GM06990 (cell line): ENCODE measurements at regions not wholly inside any gene's neighbourhood (a gene's known extent, or its start where the extent isn't known, plus 50 kb on each side); places are given as distances from the start of the nearest gene placed in this dataset.

Source experiments
- DNase-seq: peaks from one replicate; pipeline ENCODE4 v3.0.0-alpha.2; 2011; ENCODE audit not compliant: insufficient read length; ENCODE audit errors: extremely low read depth
- H3K27me3 ChIP-seq: replicated peaks from 2 replicates; pipeline ENCODE4 v1.6.0; 2011; ENCODE audit warnings: low read length; ENCODE audit not compliant: control insufficient read depth, insufficient read depth
- H3K36me3 ChIP-seq: 2 replicates; pipeline ENCODE4 v1.5.1; 2011; ENCODE audit warnings: low read length; ENCODE audit not compliant: control insufficient read depth, insufficient read depth
- H3K4me3 ChIP-seq: replicated peaks from 2 replicates; pipeline ENCODE4 v1.5.1; 2011; ENCODE audit warnings: low read depth, mild to moderate bottlenecking, control low read depth, low read length
- TF ChIP-seq, protein P1 (sequence below): IDR thresholded peaks from 2 replicates; pipeline ENCODE4 v1.5.1; 2011; ENCODE audit warnings: low read length, control low read depth, mild to moderate bottlenecking, inconsistent platforms; ENCODE audit not compliant: insufficient read depth, poor library complexity, severe bottlenecking

DNA sequence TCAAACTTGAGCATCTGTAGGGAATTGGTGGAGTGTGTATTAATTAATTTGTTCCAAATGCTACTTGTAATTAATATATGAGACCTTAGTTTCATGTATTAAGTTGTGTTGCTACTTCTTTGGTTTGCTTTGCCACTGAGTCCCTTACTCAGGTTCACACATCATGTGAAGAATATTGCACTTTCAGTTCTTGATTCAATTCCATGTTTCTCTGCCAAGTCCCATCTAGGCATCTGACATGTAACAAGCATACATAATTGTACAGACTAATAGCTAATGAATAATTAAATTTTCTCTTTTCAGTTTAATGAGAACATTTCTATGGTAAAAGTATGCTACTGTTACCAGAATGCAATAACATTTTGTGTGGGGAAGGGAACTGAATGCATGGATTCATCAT, 640.0 kb downstream of the TMTC2 start:
- Histone ChIP-seq H3K4me3 (no peak overlapping the region), H3K36me3 (no peaks in the 10 kb centered on the region), H3K27me3 (no peaks in the 10 kb centered on the region)
- TF ChIP-seq, protein P1, sequence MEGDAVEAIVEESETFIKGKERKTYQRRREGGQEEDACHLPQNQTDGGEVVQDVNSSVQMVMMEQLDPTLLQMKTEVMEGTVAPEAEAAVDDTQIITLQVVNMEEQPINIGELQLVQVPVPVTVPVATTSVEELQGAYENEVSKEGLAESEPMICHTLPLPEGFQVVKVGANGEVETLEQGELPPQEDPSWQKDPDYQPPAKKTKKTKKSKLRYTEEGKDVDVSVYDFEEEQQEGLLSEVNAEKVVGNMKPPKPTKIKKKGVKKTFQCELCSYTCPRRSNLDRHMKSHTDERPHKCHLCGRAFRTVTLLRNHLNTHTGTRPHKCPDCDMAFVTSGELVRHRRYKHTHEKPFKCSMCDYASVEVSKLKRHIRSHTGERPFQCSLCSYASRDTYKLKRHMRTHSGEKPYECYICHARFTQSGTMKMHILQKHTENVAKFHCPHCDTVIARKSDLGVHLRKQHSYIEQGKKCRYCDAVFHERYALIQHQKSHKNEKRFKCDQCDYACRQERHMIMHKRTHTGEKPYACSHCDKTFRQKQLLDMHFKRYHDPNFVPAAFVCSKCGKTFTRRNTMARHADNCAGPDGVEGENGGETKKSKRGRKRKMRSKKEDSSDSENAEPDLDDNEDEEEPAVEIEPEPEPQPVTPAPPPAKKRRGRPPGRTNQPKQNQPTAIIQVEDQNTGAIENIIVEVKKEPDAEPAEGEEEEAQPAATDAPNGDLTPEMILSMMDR = no peak
- DNase-seq = no peak

DNA sequence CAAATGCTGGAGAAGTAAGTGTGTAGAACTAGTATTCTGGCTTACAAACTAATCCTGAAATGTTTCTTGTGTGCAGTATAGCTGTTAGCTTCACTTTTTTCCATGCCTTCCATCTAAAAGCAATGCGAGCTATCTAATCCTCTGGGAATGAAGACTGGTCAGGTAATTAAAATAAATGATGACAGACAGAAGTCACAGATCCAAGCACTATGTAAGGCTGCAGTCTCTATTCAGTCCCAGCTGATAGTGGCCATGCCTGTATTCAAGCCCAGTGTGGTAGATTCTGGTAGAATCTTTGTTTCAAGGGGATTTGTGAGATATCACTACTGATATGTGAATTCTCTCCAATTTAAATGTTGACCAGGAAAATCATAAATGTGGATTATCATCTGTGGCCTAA, 637.2 kb downstream of the TMTC2 start:
- Histone ChIP-seq H3K4me3 (no peak overlapping the region), H3K27me3 (no peaks in the 10 kb centered on the region), H3K36me3 (no peaks in the 10 kb centered on the region)
- DNase-seq = no peak
- TF ChIP-seq, protein P1 = no peak

DNA sequence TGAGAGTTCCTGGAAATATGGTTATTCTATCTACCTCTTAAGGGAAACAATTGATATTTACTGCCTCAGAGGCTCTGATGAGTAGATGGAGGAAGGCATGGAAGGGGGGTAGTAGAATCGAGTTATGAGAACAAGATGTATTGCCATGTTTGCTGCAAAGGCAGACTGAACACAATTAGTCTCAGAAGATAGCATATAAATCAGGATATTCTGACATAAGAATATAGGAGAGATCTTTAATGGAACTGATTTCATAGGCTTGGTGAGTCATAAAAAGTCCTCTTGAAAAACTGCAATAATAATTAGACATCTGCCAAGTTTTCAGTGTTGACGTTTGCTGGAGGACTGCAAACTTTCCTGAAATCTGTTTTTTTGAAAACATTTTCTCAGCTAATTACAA, 636.1 kb downstream of the TMTC2 start:
- no peaks in the 10 kb centered on the region for H3K36me3 ChIP-seq
- H3K4me3 ChIP-seq = no peak overlapping the region

DNA sequence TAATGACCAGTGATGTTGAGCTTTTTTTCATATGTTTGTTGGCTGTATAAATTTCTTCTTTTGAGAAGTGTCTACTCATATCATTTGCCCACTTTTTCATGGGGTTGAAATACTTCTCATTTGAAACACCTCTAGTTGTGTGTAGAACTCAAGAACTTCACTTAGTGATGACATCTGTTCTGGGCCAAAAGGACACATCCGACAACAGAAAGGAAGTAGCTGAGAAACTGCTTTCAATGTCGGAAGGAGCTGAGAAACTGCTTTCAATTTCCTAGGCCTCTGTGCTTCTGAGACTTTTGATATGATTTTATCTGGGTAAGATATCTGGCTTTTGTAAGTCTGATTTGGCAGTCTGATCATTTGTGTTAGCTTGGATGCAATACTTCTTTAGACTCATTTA, 635.3 kb downstream of the TMTC2 start:
- H3K4me3 ChIP-seq = no peak overlapping the region
- no peaks in the 10 kb centered on the region for H3K36me3 ChIP-seq
- H3K27me3 ChIP-seq = no peaks in the 10 kb centered on the region
- DNase-seq = no peak
- TF ChIP-seq, protein P1 = no peak

More for the DNA sequence above, 636.1 kb downstream of the TMTC2 start:
- TF ChIP-seq, protein P1 = no peak
- H3K27me3 ChIP-seq = no peaks in the 10 kb centered on the region
- DNase-seq = no peak

DNA sequence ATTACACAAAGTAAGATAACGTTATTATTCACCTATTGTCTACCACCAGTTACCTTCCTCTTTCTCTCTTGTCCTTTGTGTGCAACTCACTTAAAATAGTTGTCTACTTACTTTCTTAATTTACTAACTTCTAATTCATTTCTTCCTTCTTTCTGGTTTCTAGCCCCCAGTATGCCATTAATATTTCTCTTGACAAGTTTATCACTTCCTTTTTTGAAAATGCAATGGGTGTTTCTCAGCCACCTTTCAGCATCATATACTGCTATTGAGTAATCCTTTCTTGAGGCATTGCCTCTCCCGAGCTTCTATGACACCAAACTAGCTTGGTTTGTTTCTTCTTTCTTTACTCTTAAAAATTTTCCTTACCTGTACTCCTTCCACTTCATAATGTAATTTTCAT, 633.6 kb downstream of the TMTC2 start:
- DNase-seq = no peak
- TF ChIP-seq, protein P1 = no peak
- Histone ChIP-seq H3K27me3 (no peaks in the 10 kb centered on the region), H3K36me3 (no peaks in the 10 kb centered on the region), H3K4me3 (no peak overlapping the region)

DNA sequence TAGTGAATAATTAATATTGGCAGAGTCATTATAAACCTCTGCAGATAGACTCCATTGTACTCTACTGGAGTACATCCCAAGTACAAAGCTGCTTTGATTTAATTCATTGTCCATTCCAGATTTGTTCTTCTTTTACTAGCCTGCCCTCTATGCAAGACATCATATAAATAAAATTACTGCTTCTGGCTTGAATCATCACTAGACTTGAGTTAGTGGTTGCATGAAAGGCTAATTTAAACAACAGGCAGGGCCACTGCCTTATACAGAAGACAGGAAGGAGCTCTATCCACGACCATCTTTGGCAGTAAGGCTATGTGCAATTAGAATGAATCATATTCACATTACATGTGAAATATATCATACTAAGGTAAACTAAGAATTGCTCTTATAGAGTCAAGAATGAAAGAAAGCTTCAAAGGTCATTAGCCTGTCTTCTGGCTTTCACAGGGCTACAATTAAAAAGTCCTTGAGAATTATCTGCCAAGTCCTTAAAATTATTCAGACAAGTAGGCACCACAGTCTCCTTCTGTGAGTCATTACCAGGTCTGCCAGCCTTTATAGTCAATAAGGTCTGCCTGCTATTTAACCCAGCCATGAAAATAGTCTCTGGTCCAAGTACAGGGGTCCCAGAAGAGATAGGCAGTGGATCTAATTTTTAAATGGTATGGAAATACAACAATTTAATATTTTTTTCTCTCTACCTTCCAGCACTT, 631.8 kb downstream of the TMTC2 start:
- H3K4me3 ChIP-seq = no peak overlapping the region
- H3K36me3 ChIP-seq = no peaks in the 10 kb centered on the region
- TF ChIP-seq, protein P1 = no peak
- no peaks in the 10 kb centered on the region for H3K27me3 ChIP-seq
- no peak for DNase-seq
